ENCODE measurements at regions not wholly inside any gene's neighbourhood (a gene's known extent, or its start where the extent isn't known, plus 50 kb on each side); places are given as distances from the start of the nearest gene placed in this dataset.

DNA sequence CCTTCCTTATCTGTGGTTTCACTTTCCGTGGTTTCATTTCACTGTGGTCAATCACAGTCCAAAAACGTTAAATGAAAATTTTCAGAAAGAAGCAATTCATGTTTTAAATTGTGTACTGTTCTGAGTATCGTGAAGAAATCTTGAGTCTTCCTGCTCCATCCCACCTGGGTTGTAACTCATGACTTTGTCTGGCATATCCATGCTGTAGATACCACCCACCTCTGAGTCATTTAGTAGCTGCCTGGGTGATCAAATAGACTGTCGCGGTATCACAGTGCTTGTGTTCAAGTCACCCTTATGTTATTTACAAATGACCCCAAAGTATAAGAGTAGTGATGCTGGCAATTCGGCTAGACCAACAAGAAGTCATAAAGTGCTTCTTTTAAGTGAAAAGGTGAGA lies 521.2 kb downstream of the AACS start:
- H3K9me2 ChIP-seq (ENCODE audit: insufficient read depth, low read length), result no peaks in the 10 kb centered on the region
- no peak overlapping the region for H3K4me3 ChIP-seq (ENCODE audit: low read length)
- no peaks in the 10 kb centered on the region for H3K79me2 ChIP-seq (replicated peaks; ENCODE audit: insufficient read depth, low read length)
- no peak overlapping the region for H2AFZ ChIP-seq (ENCODE audit: low read depth, low read length)
- H3K36me3 ChIP-seq (ENCODE audit: insufficient read depth, low read length), result no peaks in the 10 kb centered on the region
- H3K27me3 ChIP-seq (ENCODE audit: insufficient read depth, low read depth, low read length), result no peaks in the 10 kb centered on the region
- H3K4me2 ChIP-seq (ENCODE audit: low read length), result no peak overlapping the region
- no peaks in the 10 kb centered on the region for H3F3A ChIP-seq (ENCODE audit: insufficient read depth, low read length, poor library complexity, severe bottlenecking)
- H3K9ac ChIP-seq (ENCODE audit: low read length), result no peak overlapping the region
- no peaks in the 10 kb centered on the region for H3K9me3 ChIP-seq (ENCODE audit: low read length)
- TF ChIP-seq, protein P1, sequence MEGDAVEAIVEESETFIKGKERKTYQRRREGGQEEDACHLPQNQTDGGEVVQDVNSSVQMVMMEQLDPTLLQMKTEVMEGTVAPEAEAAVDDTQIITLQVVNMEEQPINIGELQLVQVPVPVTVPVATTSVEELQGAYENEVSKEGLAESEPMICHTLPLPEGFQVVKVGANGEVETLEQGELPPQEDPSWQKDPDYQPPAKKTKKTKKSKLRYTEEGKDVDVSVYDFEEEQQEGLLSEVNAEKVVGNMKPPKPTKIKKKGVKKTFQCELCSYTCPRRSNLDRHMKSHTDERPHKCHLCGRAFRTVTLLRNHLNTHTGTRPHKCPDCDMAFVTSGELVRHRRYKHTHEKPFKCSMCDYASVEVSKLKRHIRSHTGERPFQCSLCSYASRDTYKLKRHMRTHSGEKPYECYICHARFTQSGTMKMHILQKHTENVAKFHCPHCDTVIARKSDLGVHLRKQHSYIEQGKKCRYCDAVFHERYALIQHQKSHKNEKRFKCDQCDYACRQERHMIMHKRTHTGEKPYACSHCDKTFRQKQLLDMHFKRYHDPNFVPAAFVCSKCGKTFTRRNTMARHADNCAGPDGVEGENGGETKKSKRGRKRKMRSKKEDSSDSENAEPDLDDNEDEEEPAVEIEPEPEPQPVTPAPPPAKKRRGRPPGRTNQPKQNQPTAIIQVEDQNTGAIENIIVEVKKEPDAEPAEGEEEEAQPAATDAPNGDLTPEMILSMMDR (IDR thresholded peaks at IDR 0.05; ENCODE audit: poor library complexity, severe bottlenecking), result no peak
- TF ChIP-seq, protein P2, sequence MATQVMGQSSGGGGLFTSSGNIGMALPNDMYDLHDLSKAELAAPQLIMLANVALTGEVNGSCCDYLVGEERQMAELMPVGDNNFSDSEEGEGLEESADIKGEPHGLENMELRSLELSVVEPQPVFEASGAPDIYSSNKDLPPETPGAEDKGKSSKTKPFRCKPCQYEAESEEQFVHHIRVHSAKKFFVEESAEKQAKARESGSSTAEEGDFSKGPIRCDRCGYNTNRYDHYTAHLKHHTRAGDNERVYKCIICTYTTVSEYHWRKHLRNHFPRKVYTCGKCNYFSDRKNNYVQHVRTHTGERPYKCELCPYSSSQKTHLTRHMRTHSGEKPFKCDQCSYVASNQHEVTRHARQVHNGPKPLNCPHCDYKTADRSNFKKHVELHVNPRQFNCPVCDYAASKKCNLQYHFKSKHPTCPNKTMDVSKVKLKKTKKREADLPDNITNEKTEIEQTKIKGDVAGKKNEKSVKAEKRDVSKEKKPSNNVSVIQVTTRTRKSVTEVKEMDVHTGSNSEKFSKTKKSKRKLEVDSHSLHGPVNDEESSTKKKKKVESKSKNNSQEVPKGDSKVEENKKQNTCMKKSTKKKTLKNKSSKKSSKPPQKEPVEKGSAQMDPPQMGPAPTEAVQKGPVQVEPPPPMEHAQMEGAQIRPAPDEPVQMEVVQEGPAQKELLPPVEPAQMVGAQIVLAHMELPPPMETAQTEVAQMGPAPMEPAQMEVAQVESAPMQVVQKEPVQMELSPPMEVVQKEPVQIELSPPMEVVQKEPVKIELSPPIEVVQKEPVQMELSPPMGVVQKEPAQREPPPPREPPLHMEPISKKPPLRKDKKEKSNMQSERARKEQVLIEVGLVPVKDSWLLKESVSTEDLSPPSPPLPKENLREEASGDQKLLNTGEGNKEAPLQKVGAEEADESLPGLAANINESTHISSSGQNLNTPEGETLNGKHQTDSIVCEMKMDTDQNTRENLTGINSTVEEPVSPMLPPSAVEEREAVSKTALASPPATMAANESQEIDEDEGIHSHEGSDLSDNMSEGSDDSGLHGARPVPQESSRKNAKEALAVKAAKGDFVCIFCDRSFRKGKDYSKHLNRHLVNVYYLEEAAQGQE (IDR thresholded peaks at IDR 0.05; ENCODE audit: borderline replicate concordance), result no peak
- TF ChIP-seq SMC3 (conservative IDR thresholded peaks at IDR 0.05; ENCODE audit: poor library complexity), result no peak
- no peak for TF ChIP-seq EP300 (conservative IDR thresholded peaks at IDR 0.05; ENCODE audit: poor library complexity, severe bottlenecking)
- no peak for TF ChIP-seq TAF1 (IDR thresholded peaks at IDR 0.05; ENCODE audit: low read depth)
- no peak for TF ChIP-seq RAD21 (conservative IDR thresholded peaks at IDR 0.05)
- H4K20me1 ChIP-seq (ENCODE audit: insufficient read depth), result no peaks in the 10 kb centered on the region
- no peak overlapping the region for H3K27ac ChIP-seq (ENCODE audit: low read length)

DNA sequence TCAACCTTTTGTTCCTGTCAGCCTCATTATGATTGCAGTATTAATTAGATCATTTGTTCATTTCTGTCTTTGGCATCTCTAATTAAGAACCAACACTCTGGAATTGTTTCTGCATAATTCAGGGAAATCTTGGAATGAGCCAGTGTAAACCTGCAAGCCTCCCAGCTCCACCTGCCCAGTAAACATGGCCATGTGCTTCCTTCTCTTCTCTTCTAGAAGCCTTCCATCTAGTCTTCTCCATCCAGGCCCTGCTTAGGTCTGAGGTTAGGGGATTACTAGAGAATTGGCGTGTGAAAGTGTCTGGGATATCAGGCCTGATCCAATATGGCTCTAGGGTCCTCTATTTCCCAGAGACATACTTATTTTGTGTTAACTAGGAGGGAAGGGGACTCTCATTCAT lies 528.0 kb downstream of the AACS start:
- H3K9me3 ChIP-seq (ENCODE audit: low read length), result peaks cover 7% of the 10 kb centered on the region
- TF ChIP-seq EZH2 (IDR thresholded peaks at IDR 0.05; ENCODE audit: borderline replicate concordance, insufficient read depth, low read length, poor library complexity, severe bottlenecking) (no peak), EP300 (conservative IDR thresholded peaks at IDR 0.05; ENCODE audit: poor library complexity, severe bottlenecking) (no peak), SMC3 (conservative IDR thresholded peaks at IDR 0.05; ENCODE audit: poor library complexity) (no peak), MXI1 (conservative IDR thresholded peaks at IDR 0.05; ENCODE audit: poor library complexity, severe bottlenecking) (no peak), RAD21 (conservative IDR thresholded peaks at IDR 0.05) (no peak)
- TF ChIP-seq, protein P1 (IDR thresholded peaks at IDR 0.05; ENCODE audit: poor library complexity, severe bottlenecking), result no peak
- TF ChIP-seq, protein P2 (IDR thresholded peaks at IDR 0.05; ENCODE audit: borderline replicate concordance), result no peak
- no peaks in the 10 kb centered on the region for H3F3A ChIP-seq (ENCODE audit: insufficient read depth, low read length, poor library complexity, severe bottlenecking)
- no peak overlapping the region for H2AFZ ChIP-seq (ENCODE audit: low read depth, low read length)
- no peak overlapping the region for H3K4me2 ChIP-seq (ENCODE audit: low read length)
- no peak overlapping the region for H3K9ac ChIP-seq (ENCODE audit: low read length)
- no peaks in the 10 kb centered on the region for H3K36me3 ChIP-seq (ENCODE audit: insufficient read depth, low read length)
- H3K27me3 ChIP-seq (ENCODE audit: insufficient read depth, low read depth, low read length), result no peaks in the 10 kb centered on the region
- no peaks in the 10 kb centered on the region for H3K79me2 ChIP-seq (replicated peaks; ENCODE audit: insufficient read depth, low read length)
- H3K27ac ChIP-seq (ENCODE audit: low read length), result no peak overlapping the region
- no peaks in the 10 kb centered on the region for H3K9me2 ChIP-seq (ENCODE audit: insufficient read depth, low read length)
- no peaks in the 10 kb centered on the region for H4K20me1 ChIP-seq (ENCODE audit: insufficient read depth)
- H3K4me3 ChIP-seq (ENCODE audit: low read length), result no peak overlapping the region
